ENCODE measurements at regions not wholly inside any gene's neighbourhood (a gene's known extent, or its start where the extent isn't known, plus 50 kb on each side); places are given as distances from the start of the nearest gene placed in this dataset.

DNA sequence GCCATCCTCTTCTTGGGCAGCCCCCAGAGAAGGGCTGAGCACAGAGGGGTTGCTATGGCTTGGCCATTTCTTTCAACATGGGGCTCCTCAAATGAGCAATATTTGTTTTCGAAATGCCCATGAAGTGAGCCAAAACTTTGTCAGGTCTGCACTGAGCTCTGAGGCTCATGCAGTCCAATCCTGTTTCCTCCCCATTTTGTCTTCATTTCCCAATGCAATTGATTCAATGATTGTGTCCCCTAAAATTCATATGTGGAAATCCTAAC is 60.6 kb upstream of the CD44 start:
- DNase-seq (ENCODE audit: low spot score) = no peak

DNA sequence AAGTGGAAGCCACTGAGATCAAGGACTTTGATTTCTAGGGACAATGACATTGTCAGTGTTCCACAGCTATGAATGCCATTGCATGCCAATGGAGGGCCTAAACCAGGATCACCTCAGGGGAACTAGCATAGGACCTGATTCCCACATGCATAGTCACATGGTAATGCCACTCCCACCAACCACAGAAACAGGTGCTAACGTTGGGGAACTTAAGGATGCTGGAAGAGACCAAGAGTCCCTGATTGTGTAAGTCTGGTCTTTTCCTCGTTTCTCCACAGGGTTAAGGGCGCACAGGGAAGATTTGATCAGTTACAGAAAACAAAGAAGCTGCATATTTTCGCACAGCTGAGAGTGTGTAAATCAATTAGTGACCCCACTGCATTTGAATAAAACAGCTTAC is 59.4 kb upstream of the CD44 start:
- no peak for DNase-seq (ENCODE audit: low spot score)
- TF ChIP-seq, protein P1, sequence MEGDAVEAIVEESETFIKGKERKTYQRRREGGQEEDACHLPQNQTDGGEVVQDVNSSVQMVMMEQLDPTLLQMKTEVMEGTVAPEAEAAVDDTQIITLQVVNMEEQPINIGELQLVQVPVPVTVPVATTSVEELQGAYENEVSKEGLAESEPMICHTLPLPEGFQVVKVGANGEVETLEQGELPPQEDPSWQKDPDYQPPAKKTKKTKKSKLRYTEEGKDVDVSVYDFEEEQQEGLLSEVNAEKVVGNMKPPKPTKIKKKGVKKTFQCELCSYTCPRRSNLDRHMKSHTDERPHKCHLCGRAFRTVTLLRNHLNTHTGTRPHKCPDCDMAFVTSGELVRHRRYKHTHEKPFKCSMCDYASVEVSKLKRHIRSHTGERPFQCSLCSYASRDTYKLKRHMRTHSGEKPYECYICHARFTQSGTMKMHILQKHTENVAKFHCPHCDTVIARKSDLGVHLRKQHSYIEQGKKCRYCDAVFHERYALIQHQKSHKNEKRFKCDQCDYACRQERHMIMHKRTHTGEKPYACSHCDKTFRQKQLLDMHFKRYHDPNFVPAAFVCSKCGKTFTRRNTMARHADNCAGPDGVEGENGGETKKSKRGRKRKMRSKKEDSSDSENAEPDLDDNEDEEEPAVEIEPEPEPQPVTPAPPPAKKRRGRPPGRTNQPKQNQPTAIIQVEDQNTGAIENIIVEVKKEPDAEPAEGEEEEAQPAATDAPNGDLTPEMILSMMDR (IDR thresholded peaks at IDR 0.05) = no peak
- Histone ChIP-seq H3K4me3 (no peak overlapping the region), H3K27ac (no peak overlapping the region)

More for the DNA sequence above, 60.6 kb upstream of the CD44 start:
- no peak overlapping the region for H3K4me3 ChIP-seq
- H3K27ac ChIP-seq = no peak overlapping the region
- TF ChIP-seq, protein P1 (IDR thresholded peaks at IDR 0.05) = no peak

DNA sequence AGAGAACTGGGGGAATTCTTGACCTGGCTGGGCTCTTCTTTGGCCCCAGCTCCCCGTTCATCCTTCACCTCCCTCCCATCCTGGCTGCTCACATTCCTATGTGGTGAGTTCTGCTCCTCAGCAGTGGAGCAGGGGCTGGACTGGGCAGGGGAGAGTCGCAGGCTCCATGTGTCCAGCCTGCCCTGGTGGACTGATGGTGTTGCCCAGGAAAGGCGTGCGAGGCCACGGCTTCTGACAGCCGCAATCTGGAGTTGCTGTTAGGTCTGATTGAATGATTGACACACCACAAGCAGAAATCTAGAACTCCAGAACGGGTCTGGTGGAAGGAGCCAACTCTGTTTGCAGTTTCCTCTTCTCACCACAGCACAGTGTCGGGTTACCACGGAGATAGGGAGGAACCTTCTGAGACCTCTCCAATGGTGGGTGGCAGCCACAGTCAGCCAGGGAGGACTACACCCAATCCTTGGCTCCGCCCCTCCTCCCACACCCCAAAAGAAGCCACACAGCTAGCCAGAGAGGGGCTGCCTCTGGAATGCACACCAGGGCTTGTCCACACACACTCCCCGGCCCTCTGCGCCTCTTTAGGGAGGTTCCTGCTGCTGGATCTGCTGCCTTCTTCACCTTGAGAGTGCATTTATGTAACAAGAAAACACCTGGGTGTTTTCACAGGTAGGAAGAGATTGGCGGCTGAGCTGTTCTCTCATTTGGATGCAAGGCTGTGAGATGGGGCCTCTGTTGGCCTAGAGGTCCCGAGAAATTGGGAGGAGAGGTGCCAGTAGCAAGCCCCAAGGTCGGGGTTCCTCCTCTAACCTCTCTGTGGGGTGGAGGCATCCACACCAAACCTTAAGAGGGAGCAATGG is 56.4 kb upstream of the CD44 start:
- TF ChIP-seq, protein P1 (IDR thresholded peaks at IDR 0.05) = no peak
- Histone ChIP-seq H3K4me3 (peak overlapping the region; percentile 37), H3K27ac (peak overlapping the region; percentile 62 to 83)
- peak; percentile 79 for DNase-seq (ENCODE audit: low spot score)

DNA sequence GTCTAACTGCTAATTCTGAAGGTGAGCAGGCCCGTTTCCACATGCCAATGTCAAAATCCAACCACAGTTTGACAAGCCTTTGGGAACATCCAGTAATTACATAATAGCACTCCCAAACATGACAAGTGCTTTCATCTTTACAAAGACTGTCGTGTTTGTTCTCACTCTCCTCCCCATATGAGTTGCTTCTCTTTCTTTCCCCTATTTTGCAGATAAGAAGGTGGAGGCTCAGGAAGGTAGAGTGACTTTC is 55.9 kb upstream of the CD44 start:
- Histone ChIP-seq H3K27ac (peak overlapping the region; percentile 62 to 83), H3K4me3 (no peak overlapping the region)
- TF ChIP-seq, protein P1 (IDR thresholded peaks at IDR 0.05) = no peak

DNA sequence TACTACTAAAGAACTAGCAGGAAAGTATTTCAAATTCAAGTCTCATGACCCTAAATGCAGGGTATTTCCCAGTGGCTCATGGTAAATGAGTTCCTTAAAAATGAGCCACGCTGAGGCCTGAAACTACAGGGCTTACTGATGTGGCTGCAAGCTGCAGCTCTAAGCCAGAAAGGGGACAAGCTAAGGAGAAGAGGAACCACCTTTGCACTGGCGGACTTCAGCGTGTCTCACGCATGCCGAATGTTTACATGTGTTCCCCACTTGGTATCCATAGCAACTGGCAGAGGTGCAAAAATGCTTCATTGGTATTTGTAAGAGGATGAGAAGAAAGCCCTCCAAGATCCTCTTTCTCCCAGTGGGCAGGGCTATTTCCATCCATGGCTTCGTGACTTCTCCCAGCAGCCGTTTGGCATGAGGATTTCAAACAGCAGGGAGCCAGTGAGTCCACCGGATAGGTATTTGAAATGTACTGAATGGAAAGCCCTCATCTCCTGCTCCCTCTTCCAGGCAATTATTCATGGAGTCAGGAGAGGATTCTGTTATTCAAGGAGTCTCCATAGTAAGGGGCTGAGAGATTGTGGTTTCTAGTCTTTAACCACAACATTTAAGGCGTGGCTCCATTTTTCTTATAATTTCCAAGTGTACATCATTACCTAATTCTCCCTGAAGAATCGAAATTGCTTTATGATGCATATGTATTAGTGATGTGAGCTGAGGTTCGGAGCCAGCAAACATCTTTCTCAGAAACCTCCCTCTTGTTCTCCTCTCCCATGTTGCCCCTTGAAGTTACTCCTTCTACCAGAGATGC is 55.3 kb upstream of the CD44 start:
- H3K27ac ChIP-seq = peak overlapping the region; percentile 62 to 83
- peak; percentile 88 for DNase-seq (ENCODE audit: low spot score)
- TF ChIP-seq, protein P1 (IDR thresholded peaks at IDR 0.05) = no peak
- H3K4me3 ChIP-seq = no peak overlapping the region

More for the DNA sequence above, 55.9 kb upstream of the CD44 start:
- no peak for DNase-seq (ENCODE audit: low spot score)

DNA sequence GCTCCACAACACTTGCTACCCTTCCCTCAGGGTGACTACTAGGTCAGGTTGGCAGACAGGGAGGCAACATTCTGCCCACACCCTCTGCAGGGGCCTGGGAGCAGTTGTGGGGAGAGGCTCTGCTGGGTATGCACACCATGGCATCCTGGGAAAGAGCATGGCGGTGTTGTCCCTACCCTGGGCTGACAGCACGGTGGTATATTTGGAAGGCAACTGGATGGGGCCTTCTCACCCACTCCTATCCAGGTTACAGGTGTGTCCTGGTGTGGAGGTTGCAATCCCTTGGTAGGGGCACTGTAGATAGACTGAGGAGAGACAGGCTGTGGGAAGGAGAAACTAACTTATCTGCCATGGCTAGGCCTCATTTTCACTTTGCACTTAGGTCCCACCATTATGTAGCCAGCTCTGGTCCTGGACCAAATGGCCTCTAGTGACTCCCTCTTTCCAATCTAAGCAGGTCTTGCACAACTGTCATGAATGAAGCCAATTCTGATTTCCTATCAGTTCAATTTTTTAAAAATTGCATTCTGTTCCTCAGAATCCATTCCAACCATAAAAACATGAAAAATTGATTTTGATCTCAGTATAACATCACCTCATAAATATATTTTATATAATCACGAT is 54.0 kb upstream of the CD44 start:
- DNase-seq (ENCODE audit: low spot score) = no peak
- H3K4me3 ChIP-seq = no peak overlapping the region
- peak overlapping the region in 1 of 2 donors; percentile 83 for H3K27ac ChIP-seq
- TF ChIP-seq, protein P1 (IDR thresholded peaks at IDR 0.05) = no peak
